ENCODE measurements at regions not wholly inside any gene's neighbourhood (a gene's known extent, or its start where the extent isn't known, plus 50 kb on each side); places are given as distances from the start of the nearest gene placed in this dataset.

DNA sequence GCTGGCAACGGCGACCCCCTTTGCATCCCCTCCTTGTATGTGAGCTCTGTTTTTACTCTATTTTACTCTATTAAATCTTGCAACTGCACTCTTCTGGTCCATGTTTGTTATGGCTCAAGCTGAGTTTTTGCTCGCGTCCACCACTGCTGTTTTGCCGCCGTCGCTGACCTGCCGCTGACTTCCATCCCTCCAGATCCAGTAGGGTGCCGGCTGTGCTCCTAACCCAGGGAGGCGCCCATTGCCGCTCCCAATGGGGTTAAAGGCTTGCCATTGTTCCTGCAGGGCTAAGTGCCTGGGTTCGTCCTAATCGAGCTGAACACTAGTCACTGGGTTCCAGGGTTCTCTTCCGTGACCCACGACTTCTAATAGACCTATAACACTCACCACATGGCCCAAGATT lies 2704.4 kb downstream of the PCDH9 start:
- TF ChIP-seq, protein P1, sequence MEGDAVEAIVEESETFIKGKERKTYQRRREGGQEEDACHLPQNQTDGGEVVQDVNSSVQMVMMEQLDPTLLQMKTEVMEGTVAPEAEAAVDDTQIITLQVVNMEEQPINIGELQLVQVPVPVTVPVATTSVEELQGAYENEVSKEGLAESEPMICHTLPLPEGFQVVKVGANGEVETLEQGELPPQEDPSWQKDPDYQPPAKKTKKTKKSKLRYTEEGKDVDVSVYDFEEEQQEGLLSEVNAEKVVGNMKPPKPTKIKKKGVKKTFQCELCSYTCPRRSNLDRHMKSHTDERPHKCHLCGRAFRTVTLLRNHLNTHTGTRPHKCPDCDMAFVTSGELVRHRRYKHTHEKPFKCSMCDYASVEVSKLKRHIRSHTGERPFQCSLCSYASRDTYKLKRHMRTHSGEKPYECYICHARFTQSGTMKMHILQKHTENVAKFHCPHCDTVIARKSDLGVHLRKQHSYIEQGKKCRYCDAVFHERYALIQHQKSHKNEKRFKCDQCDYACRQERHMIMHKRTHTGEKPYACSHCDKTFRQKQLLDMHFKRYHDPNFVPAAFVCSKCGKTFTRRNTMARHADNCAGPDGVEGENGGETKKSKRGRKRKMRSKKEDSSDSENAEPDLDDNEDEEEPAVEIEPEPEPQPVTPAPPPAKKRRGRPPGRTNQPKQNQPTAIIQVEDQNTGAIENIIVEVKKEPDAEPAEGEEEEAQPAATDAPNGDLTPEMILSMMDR (IDR thresholded peaks at IDR 0.05; ENCODE audit: low read length), result no peak
- no peak for TF ChIP-seq EZH2 (optimal IDR thresholded peaks at IDR 0.05; ENCODE audit: low read depth, low read length)

Measured in MM.1S (cell line).